Stimulated activated CD4-positive, alpha-beta T cell treated with anti-CD3 and anti-CD28 coated beads, TNF-alpha, amount 100 ng/mL, for 4 hours (primary cell): ENCODE measurements at regions not wholly inside any gene's neighbourhood (a gene's known extent, or its start where the extent isn't known, plus 50 kb on each side); places are given as distances from the start of the nearest gene placed in this dataset.
"Not testable (repeated sequence)": the region's sequence is repeated elsewhere in the genome, so short reads cannot be mapped to it uniquely, and the experiment has no call there.

Experiments used
- DNase-seq, 3 experiments: peaks; one replicate each; pipeline ENCODE4 v3.0.0-alpha.2; 2020; ENCODE audit warnings: low read depth in 3 of 3

- DNase-seq: no peak
These were observed 254.0 kb downstream of the DMAC1 start for GRCh38 chr9:7545371-7546165.

DNA sequence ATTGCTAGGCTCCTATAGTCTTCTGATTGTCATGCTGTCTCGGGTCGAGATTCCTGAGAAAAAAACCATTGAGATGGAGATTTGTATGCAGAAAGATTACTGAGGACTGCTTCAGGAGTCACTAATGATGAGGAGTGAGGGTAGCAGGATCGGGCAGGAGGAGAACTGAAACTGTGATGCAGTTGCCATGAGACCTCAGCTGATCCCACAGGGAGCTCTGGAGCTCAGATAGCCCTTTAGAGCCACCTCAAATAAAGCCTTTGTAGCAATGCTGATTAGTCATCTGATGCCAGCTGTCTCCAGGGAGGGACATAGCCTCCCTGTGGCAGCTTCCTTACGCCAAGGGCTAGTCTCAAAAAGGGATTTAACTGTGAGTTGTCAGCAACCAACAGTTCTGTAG is 256.9 kb downstream of the DMAC1 start:
- no peak for DNase-seq

DNA sequence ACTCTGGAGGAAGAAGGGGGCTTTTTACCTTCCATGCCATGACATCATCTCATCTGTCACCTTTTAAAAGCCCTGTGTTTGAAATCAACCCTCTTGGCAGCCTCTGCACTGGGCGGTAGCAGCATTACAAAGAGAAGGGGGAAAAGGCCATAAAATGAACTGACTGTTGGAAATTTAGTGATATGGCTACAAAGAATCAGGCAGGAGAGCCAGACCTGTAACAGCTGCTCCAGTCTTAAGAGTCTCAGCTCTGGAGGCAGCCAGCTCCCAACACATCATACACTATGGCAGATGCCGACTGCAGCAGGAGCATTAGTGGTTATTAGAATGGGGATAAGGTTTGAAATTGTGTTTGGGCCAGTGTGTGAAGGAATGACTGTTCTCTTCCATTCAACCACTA is 257.5 kb downstream of the DMAC1 start:
- no peak for DNase-seq

- DNase-seq: no peak
These were observed 263.2 kb downstream of the DMAC1 start for GRCh38 chr9:7536310-7536939.

- DNase-seq: no peak
These were observed 265.2 kb downstream of the DMAC1 start for GRCh38 chr9:7534211-7534935.

GRCh38 chr9:7533376-7534090 is 266.0 kb downstream of the DMAC1 start:
- DNase-seq: no peak

GRCh38 chr9:7523426-7524043 is 276.0 kb downstream of the DMAC1 start:
- no peak for DNase-seq

GRCh38 chr9:7520396-7520795 is 279.2 kb downstream of the DMAC1 start:
- no peak for DNase-seq

- no peak for DNase-seq
These were observed 283.2 kb downstream of the DMAC1 start for GRCh38 chr9:7516376-7516775.

GRCh38 chr9:7510199-7510598 is 289.4 kb downstream of the DMAC1 start:
- DNase-seq: no peak

DNA sequence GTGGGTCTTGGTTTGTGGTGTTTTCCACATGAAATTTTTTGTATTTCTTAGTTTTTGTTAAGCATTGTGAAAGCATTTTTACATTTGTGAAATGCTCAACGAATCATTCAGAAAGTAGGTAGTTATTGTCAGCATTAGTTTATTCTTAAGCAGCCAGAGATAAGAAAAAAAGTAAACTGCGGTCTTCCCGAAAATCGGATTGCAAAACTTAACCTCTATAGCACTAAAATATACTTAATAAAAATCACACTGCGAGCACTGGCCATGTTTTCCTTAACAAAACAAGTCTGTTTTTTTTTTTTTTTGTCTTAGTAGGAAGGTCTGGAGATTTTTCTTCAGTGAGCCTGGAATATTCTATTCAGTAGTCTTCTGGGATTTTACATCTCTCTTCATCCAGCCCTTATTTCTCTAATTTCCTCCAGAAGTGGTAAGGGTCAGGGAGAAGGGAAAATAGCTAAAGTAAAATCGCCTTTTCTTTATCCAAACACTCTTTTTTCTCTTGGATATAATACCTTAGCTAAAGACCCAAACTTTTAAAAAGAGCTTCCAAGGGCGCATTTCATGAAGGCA is 289.9 kb downstream of the DMAC1 start:
- no peak for DNase-seq

DNA sequence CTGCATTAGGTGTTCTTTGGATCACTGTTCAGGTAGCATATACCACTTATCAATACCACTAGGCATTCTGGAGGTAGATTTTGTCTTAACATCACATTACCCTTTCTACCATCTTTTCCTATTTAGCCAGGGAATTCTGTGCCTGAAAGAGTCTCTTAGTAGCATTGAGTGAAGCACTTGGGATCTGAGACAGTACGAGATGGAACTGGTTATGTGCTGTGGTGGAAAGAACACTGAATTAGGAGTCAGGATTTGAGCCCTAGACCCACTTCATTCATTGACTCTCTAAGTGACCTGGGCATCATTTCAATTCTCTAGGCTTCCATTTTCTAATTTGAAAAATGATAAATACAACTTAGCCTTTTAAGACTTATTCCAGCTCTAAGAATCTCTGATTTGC is 291.1 kb downstream of the DMAC1 start:
- no peak for DNase-seq

- DNase-seq: no peak
These were observed 291.9 kb downstream of the DMAC1 start for GRCh38 chr9:7507566-7508270.

GRCh38 chr9:7507026-7507425 is 292.6 kb downstream of the DMAC1 start:
- no peak for DNase-seq

- no peak for DNase-seq
These were observed 299.1 kb downstream of the DMAC1 start for GRCh38 chr9:7500521-7500920.

DNA sequence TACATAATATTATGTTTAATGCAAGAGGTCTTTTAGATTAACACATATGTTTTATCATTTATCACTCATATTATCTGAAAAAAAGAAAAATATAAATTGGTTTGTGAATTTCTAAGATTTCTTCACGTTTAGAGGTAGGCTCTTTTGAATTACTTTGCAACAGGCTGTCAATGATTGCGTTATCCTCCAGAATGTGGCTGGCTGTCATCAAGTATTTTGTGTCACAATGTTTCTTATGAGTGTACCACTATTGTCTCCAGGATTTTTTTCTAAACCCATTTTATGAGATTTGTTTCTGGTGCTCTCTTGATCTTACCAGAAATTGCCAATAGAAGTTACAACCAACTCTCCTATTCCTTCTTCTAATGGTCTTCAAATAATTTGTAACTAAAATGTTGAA is 307.9 kb downstream of the DMAC1 start:
- no peak for DNase-seq

GRCh38 chr9:7490317-7491108 is 309.1 kb downstream of the DMAC1 start:
- DNase-seq: no peak

GRCh38 chr9:7489036-7489435 is 310.5 kb downstream of the DMAC1 start:
- no peak for DNase-seq

DNA sequence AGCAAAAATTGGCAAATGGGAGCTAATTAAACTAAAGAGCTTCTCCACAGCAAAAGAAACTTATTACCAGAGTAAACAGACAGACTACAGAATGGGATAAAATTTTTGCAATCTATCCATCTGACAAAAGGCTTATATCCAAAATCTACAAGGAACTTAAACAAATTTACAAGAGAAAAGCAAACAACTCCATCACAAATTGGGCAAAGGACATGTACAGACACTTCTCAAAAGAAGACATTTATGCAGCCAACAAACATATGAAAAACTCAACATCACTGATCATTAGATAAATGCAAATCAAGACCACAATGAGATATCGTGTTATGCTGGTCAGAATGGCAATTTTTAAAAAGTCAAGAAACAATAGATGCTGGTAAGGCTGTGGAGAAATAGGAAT is 315.6 kb downstream of the DMAC1 start:
- DNase-seq: not testable (repeated sequence)

DNA sequence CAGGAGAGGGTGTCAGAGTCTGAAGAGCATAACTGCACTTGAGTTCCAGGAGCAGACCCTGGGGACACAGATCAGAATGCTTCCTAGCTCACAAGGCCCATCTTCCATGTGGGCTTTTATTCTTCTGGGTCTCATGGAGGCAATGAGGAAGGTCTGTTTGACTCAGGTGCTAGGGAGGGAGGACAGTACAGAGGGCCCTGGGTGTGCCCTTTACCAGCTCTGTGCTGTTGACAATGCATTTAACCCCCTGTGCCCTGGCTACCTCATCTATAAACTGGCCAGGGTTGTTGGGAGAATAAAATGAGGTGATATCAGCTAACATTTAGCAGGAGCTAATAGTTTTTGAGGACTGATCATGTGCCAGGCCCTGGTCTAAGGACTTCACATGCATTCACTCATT is 318.0 kb downstream of the DMAC1 start:
- no peak for DNase-seq
